Astrocyte (in vitro differentiated cells and primary cell): ENCODE measurements at regions not wholly inside any gene's neighbourhood (a gene's known extent, or its start where the extent isn't known, plus 50 kb on each side); places are given as distances from the start of the nearest gene placed in this dataset.

Source experiments
- CTCF ChIP-seq: IDR thresholded peaks from 2 replicates; pipeline ENCODE4 v1.5.1; 2011; ENCODE audit warnings: low read depth, mild to moderate bottlenecking, inconsistent platforms, low read length, moderate library complexity; ENCODE audit not compliant: insufficient read depth
- EZH2 ChIP-seq: IDR thresholded peaks from 2 replicates; pipeline ENCODE4 v1.6.1; 2012; ENCODE audit warnings: mild to moderate bottlenecking, low read length, inconsistent platforms; ENCODE audit not compliant: insufficient read depth

DNA sequence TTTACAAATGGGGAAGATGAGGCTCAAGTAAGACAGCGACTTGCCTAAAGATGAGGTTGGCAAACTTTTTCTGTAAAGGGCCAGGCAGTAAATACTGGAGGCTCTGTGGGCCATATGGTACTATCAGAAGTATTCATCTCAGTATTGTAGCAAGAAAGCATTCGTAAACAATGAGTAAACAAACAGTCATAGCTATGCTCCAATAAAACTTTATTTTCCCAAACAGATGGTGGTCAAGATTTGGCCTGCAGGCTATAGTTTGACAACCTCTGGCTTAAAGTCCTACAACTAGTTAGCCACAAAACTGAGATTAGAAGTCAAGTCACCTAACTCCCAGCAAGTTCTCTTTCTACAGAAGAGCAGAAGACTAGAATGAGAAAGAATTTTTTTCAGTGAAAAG, 177.0 kb upstream of the NECTIN3 start:
- TF ChIP-seq CTCF (no peak), EZH2 (no peak)
